ENCODE measurements at regions not wholly inside any gene's neighbourhood (a gene's known extent, or its start where the extent isn't known, plus 50 kb on each side); places are given as distances from the start of the nearest gene placed in this dataset.
"Not testable (repeated sequence)": the region's sequence is repeated elsewhere in the genome, so short reads cannot be mapped to it uniquely, and the experiment has no call there.

DNA sequence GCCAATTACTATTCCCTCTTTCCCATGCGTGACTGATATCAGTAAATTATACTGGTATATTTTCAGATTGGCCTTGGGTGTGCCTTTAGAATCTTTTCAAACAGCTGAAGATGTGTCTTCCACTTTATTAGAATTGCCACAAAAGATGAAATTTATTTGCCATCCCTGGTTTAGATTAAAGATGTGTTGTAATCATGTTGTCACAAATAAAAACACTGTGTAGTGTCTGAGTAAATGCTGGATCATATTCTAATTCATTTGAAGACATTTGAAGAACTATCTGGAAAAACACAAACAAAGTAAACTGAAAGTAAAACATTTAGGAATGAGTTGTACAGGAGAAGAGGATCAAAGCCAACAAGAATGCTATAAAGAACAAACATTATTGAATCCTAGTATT is 339.7 kb upstream of the COL8A1 start:
- no peak for DNase-seq

DNA sequence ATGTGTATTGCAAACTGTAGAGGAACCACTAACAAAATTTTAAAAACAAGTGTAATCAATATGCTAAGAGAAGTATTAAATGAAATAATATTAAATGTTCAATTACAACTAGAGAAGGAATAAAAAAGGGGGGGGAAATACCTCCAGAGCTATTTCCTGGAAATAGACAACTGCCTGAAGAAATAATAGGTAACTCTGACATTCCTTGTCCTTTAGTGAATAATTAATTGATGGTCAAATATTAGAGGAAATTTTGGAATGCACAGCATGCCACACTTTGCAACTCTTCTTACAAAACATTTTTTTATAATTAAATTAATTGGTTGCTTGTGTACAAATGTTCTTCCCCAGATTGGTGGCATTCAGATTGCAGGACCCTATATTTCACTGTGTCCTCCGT is 342.6 kb upstream of the COL8A1 start:
- DNase-seq: no peak

DNA sequence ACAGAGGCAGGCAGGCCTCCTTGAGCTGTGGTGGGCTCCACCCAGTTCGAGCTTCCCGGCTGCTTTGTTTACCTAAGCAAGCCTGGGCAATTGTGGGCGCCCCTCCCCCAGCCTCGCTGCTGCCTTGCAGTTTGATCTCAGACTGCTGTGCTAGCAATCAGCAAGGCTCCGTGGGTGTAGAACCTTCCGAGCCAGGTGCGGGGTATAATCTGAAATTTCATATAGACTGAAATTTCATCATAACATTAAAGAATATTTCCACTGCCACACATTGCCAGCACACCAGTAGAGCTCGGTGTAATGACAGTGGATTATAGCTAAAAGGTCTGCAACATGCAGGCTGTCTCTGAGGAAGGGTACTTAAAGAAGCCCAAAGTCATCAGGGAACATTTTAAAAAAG is 344.3 kb upstream of the COL8A1 start:
- DNase-seq: not testable (repeated sequence)

DNA sequence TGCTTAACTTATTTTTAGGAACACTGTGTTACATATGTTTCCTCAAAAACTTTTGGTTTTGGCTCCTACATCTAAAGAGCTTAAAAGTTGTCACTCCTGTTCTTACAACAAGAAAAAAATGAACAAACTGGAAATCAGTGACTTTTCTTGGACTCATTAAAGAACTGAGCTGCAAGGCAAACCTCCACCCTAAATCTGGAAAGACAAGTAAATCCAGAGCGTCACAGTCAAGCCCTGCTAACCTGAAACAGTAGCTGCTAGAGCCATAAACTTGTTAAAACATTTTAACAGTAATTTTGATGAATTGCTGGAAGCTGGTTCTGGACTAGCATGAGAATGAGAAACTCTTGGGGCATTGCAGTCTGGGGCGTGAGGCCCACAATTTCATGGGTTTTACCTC is 350.5 kb upstream of the COL8A1 start:
- no peak for DNase-seq

DNA sequence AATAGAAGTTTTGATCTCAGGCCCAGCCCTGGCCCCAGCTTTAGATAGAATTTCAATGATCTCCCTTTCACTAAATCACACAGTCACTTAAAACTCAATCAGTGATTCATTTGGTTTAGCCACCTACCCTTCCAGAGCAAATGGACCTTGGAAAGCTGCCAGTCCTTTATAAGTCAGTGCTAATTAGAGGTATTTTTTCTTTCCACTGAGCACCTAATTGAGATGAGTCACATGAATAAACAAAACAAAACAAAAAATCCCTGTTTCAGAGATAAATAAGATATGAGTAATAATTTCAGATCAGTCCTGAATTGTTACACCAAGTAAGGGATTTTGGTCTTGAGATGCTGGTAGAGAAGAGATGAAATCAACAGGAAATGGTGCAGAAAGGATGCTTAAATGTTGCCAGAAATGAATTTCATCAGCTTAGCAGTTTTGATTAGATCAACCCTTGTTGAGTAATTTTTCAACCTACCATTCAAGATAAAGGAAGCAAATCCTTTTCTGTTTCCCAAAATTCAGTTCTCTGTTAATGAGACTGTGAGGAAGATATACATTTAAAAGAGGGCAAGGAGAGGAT is 352.0 kb upstream of the COL8A1 start:
- DNase-seq: no peak

DNA sequence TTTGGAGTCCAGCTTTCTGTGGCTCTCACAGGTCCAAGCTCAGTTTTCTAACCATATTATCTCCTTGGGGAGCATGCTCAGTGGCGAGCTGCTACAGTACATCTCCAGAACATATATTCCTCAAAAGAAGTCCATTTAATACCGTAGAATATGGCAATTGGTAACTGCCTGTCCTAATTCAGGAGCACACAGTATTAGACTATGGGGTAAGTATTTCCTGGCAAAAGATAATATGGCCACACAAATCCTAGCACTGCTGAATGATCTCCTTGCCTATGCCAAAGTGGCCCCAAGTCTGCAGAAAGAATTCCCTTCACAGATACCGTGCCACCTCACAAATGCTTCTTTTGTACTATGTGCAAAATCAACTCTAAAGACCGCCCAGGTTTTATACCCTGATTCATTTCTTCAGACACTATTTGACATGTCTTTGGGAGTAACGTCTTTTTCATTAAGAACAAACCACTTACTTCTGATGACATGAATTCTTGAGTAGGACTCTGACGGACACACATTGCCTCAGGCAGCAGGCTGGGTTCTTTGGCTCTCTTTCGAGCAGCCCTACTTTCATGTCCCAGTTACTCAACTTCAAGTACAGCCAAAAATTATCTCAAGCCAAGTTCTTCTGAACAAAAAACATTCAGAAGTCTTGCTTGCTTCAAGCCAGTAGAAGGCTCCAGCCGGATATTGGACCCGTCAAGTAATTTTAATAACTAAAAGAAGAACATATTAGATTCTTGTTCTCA is 368.3 kb upstream of the DCBLD2 start:
- DNase-seq: no peak

DNA sequence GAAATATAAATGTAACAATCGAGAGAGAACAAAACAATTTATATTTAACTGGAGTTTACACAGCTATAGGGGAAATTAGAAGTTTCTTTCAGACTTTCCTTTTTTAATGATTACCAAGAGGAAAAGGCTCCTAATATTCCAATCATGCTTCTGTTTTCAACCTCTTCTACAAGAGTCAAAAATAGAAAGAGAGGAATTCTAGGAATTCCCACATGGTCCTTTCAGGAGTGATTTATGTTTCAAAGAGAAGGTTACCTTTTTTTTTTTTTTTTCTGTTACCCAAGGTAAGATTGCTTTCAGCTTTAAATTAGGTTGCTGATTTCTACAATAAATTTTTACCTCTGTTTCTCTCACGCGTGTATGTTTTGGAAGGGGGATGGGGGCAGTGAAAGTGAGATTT is 355.3 kb upstream of the DCBLD2 start:
- DNase-seq: no peak

DNA sequence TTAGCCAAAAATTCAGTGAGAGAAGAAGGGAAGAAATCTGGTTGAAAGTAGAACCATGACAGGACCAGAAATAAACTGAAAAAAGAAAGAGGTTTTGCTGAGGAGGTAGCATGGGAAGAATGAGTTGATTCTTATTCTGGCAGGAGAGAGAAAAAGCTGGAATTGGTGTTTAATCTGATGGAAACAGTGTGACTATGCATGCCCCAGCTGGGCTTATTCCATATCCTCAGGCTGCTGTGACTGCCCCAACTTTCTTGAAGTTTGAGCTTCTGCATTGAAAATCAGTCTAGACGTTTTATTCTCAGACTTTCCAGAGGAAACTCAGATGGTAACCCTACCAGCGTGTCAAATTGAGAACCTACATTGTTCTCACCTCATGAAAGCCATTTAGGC is 352.5 kb upstream of the DCBLD2 start:
- DNase-seq: no peak

DNA sequence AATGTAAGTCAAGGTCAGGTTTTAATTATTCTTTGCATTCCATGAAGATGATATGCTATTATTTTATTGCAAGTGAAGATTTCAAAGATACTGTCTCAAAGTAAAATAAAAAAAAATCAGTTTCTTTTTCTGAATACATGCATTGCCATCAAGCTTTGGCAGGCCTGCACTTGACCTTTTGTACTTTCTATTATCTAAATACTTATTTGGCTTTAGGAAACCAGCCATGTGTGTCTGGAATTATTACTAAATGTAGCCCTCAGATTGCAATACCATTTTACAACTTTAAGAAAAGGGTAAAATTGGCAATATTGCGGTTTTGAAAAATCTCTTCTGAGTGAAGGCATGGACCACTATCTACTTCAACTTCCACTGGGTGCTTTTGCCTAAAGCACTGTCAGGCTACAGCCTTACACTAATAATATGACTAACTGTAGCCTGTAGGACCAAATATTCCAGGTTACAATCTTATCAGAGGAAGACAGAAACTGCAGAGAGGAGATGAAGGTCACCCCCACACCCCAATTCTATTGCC is 349.4 kb upstream of the DCBLD2 start:
- DNase-seq: no peak

DNA sequence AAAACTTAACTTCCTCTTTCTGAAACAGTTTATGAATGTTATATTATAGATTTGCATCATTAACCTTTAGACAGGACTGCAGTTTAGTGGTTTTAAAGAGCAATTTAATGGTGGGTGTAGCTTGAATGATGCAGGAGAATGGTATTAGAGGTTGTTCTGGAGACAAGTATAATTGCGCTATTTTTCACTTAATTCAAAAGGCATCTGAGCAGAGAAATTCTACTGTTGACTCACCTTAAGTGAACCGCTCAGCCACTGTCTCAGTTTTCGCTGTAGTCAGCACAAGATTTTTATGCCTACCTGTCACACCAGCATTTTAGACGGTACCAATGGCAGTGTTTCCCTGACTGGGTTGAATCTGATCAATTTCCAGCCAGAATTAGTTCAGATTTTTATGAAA is 348.8 kb upstream of the DCBLD2 start:
- no peak for DNase-seq

DNA sequence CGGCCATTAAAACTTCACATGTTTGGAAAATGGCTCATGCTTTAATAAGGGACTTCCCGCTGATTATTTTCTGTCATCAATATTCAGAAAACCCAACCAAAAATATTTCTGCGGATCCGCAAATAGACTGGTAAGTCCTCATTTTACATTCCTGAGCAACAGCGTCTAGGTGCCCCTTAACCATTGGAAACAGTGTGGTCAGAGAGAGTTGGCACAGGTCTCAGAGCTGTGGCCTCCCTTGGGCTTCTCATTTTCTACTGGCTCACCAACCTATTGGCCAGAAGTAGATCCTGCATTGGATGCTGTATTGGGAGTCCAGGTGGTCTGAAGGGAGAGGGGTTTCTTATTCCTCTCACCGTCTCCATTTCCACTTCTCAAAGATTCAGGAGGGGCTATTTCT is 348.1 kb upstream of the DCBLD2 start:
- no peak for DNase-seq

DNA sequence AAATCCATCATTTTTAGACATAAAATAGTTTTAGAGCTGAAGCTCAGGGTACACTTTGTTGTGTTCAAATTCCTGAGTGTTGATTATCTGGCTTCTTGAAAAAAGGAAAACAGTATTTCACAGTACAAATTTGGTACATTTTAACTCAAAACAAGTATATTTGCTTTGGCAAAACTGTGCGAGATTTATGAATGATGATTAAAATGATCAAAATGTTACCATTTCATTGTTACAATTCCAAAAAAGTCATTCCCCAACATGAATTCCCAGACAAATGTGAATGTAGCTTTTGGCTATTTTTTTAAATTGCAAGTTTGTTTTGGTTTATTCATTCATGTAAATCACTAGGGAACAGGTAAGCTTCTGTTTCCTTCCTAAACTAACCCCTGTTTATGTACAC is 347.4 kb upstream of the DCBLD2 start:
- DNase-seq: no peak

DNA sequence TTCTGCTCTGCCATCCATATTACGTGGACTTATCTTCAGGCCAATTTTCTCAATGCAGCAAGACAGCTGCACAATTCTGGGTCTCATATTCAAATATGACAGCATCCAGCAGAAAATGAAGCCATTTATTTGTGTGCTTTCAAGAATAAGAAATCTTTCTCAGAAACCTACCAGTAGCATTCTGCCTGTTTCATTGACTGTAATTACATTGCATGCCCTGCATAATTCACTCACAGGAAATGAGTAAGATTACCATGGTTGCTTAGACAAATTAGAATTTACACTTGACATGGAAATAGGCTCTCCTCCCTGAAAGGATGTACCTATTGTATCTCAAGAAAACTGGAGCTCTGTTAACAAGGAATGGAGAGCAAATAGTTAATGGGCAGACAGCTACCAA is 346.6 kb upstream of the DCBLD2 start:
- no peak for DNase-seq

DNA sequence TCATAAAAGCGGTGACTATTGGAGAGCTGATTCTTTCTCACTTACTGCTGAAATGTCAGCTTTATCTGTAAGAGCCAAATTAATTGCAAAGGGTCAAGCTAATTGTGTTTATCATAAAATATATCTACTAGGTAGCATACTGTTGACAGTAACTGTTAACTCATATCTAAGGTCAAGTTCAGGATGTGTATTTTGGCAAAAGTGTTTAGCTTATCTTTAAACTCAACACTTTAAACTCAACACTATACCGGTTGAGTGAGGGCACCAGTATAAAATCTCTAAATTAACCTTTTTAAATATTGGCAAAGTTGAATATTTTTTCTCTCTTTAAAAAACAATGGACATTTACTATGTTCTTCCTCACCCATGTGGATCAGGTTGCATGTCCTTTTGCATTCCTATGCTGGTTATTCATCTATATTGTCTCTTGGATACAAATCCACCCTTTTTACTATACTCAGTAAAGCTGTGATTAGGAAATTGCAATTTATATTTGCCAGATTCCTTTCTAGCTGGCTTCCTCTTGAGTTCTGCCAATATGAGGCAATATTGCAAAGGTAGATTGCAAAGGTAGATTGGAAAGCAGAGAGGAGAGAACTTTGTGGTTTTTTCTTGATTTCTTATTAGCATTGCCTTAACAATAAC is 344.6 kb upstream of the DCBLD2 start:
- DNase-seq: no peak

DNA sequence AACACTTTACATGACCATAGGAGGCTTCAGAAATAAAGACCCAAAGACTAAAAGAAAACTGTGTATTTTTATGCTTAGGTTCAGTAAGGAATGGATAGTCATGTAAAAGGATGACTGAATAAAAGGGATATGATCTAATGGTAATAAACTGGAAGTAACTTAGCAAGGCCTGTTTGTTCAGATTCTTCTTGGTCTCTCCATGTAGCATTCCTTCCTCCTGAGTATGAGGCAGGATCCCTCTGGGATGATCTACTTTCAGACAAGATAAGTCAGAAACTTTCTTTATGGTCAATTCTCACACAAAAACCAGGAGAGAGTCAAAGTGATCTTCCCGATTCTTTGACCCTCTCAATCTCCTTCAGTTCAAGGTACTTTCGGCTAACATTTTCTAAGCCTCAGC is 340.8 kb upstream of the DCBLD2 start:
- no peak for DNase-seq

DNA sequence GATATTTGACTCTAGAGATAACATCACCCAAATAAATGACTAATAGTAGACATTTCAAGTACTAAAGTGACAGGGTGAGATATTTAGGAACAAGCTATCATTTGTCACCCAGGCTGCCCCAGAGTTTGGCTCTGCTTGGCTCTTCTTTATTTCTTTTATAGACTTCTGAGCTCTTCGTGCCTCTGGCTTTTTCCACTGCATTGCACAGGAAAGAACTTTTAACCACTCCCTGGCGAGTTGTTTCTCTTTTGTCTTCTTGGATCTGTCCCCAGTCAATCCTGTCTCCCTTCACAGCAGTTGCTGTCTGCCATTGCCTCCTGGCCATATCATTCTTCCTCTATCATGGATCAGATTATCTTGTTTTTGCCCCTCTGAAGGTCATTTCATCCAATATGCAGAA is 339.2 kb upstream of the DCBLD2 start:
- no peak for DNase-seq

DNA sequence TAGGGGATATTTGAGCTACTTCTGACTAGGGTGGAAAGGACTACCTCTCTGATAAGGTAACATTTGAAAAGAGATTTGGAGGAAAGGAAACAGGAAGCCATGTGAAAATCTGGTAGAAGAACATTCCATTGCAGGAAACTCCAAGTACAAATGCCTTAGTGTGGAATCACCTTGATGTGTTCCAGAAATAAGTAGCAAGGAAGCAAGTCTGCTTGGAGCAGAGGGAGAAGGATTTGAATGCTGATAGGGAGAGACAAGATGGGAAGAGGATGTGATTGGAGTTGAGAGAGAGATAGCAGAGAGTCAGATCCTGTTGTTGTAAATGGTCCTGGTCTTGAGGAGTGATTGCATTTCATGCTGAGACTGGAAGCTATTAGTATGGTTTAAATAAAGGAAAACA is 335.1 kb upstream of the DCBLD2 start:
- DNase-seq: no peak

DNA sequence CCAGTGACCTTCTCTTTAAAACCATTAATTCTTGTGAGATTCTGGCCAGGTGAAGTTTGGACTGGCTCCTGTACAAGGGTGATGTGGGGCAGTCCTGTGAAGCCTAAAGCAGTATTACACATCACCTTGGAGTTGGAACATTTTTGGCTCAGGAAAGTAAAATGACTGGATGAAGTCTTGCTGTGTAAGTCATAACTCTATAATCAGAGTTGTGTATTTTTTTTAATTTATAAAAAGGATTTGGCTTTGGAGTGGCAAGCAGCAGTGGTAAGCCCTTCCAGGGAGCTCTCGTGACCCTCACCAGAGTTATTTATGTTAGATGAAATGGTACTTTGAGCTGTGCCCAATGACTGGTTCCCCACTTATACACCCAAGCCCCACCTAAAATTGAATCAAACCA is 331.2 kb upstream of the DCBLD2 start:
- DNase-seq: no peak

DNA sequence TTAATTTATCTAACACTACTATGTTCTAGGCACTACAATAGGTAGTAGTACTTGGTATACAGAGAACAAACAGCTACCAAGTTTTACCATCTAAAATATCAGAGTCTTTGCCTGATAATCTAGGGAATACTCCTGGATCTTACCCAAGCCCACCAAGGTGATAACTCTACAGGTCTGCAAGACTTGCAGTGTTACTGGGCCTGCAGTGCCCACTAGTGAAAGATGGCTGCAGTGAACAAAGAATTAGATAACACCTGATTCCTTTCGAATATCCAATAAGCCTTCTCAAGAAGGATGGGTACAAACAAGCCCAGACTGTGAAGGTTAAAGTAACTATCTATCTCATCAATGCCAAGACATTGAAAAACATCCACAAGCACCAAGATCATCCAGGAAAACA is 317.0 kb upstream of the DCBLD2 start:
- no peak for DNase-seq

DNA sequence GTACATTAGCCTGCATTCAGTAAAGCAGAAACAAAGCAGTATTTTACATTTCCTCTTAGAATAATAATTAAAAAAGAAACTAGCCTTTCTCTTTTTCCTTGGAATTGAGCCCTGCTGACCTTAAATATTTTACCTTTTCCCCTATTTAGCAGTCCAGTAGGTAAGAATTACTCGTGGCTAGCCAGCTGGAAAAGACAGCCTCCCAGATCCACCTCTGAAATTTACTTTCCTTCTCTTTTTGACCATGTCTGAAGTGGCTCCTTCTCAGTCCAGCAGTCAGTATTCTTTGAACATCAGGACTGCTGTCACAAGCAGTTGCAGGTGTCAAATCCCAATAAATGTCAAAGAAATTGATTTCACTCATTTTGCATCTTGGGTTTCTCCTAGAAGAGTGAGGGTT is 311.5 kb upstream of the DCBLD2 start:
- DNase-seq: no peak

DNA sequence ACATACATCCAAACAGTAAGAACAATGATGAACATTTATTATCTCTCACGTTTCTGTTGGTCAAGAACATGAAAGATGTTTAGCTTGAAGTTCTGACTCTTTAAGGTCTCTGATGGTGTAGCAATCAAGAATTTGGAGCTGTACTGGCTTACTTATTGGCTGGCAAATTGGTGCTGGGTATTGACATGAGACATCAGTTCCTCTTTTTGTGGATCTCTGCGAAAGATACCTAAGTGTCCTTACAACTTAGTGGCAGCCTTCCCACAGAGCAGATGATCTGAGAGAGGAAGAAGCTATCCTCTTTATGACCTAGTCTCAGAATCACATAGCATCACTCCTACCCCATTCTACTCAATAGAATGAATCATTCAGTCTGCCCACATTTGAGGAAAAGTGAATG is 309.8 kb upstream of the DCBLD2 start:
- no peak for DNase-seq

DNA sequence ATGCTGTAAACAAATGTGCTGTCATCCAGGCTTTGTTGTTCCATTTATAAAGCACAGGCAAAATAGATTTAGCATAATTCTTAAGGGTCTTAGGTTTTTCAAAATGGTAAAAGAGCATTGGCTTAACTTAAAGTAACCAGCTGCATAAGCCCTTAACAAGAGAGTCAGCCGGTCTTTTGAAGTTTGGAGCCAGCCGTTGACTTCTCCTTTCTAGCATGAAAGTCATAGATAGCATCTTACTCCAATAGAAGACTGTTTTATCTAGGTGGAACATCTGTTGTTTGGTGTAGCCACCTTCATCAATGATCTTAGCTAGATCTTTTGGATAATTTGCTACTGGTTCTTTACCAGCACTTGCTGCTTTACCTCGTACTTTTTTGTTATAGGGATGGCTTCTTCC is 297.5 kb upstream of the DCBLD2 start:
- no peak for DNase-seq

DNA sequence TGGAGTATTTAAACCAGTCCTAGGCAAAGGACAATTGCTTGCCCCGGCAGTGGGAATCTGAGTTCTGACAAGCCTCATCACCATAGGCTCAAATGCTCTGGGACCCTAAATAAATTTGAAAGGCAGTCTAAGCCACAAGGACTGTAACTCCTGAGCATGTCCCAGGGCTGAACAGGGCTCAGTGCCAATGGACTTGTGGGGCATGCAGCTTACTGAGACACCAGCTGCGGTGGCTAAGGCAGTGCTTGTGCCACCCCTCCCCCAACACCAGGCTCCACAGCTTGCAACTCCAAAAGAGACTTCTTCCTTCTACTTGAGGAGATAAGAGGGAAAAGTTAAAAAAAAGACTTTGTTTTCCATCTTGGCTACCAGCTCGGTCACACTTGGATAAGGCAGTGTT is 289.7 kb upstream of the DCBLD2 start:
- DNase-seq: no peak

DNA sequence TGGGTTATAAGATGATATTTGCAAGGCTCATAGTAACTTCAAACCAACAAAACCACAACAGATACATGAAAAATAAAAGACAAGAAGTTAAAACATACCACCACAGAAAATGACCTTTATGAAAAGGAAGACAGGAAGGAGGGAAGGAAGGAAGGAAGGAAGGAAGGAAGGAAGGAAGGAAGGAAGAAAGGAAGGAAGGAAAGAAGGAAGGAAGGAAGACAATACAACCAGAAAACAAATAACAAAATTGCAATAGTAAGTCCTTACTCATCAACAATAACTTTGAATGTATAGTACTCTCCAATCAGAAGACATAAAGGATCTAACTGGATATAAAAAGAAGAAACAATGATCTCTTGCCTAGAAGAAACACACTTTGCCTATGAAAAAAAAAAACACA is 287.4 kb upstream of the DCBLD2 start:
- no peak for DNase-seq
